ENCODE measurements at regions not wholly inside any gene's neighbourhood (a gene's known extent, or its start where the extent isn't known, plus 50 kb on each side); places are given as distances from the start of the nearest gene placed in this dataset.

- Histone ChIP-seq H3K9me3 (ENCODE audit: low read length) (no peaks in the 10 kb centered on the region), H3K4me1 (ENCODE audit: insufficient read depth, low read length) (no peaks in the 10 kb centered on the region), H3K4me2 (ENCODE audit: low read depth, low read length) (no peak overlapping the region), H3K36me3 (replicated peaks in 1 of 2; ENCODE audit: control insufficient read depth in 1 of 2, insufficient read depth in 2 of 2, low read length in 2 of 2) (no peaks in the 10 kb centered on the region), H3K9ac (ENCODE audit: insufficient read depth, low read depth, low read length) (no peak overlapping the region), H4K20me1 (ENCODE audit: insufficient read depth, low read length) (no peaks in the 10 kb centered on the region), H3K4me3 (replicated peaks in 1 of 3; ENCODE audit: insufficient read depth in 1 of 3, low read depth in 2 of 3, low read length in 3 of 3) (no peak overlapping the region), H2AFZ (ENCODE audit: low read length) (no peak overlapping the region), H3K79me2 (ENCODE audit: insufficient read depth, low read length) (no peaks in the 10 kb centered on the region), H3K27ac (ENCODE audit: extremely low read length, insufficient read depth, low read length) (no peak overlapping the region), H3K27me3 (ENCODE audit: control insufficient read depth in 1 of 2, insufficient read depth in 2 of 2, low read length in 2 of 2) (no peaks in the 10 kb centered on the region; a peak in 1 of 5 replicates)
- in situ Hi-C loops (cut with HindIII; ENCODE audit: extremely low pct_ligation_motif_present, low pct_unique_long_range_greater_than_20kb) (no loop called here), intact Hi-C loops (cut with micrococcal nuclease; ENCODE audit: unreplicated experiment) (no loop called here)
- ATAC-seq (no peak), FAIRE-seq (no peak), DNase-seq (ENCODE audit: low spot score) (no peak)
- 0% methylated on average over 1 of the region's 1 CpG for WGBS (ENCODE audit: low lambda C conversion rate)
- TF ChIP-seq ZNF317 (CRISPR knock-in tag; IDR thresholded peaks at IDR 0.05) (no peak), POLR2AphosphoS5 (IDR thresholded peaks at IDR 0.05; ENCODE audit: low read depth, low read length) (no peak), ZNF740 (CRISPR knock-in tag; IDR thresholded peaks at IDR 0.05) (no peak), TCF7L2 (IDR thresholded peaks at IDR 0.05; ENCODE audit: low read depth, low read length) (no peak), THAP9 (CRISPR knock-in tag; IDR thresholded peaks at IDR 0.05; ENCODE audit: borderline replicate concordance) (no peak), SAFB2 (CRISPR knock-in tag; IDR thresholded peaks at IDR 0.05; ENCODE audit: borderline replicate concordance, low read depth) (no peak), ZNF20 (CRISPR knock-in tag; IDR thresholded peaks at IDR 0.05) (no peak)
- TF ChIP-seq, protein P1, sequence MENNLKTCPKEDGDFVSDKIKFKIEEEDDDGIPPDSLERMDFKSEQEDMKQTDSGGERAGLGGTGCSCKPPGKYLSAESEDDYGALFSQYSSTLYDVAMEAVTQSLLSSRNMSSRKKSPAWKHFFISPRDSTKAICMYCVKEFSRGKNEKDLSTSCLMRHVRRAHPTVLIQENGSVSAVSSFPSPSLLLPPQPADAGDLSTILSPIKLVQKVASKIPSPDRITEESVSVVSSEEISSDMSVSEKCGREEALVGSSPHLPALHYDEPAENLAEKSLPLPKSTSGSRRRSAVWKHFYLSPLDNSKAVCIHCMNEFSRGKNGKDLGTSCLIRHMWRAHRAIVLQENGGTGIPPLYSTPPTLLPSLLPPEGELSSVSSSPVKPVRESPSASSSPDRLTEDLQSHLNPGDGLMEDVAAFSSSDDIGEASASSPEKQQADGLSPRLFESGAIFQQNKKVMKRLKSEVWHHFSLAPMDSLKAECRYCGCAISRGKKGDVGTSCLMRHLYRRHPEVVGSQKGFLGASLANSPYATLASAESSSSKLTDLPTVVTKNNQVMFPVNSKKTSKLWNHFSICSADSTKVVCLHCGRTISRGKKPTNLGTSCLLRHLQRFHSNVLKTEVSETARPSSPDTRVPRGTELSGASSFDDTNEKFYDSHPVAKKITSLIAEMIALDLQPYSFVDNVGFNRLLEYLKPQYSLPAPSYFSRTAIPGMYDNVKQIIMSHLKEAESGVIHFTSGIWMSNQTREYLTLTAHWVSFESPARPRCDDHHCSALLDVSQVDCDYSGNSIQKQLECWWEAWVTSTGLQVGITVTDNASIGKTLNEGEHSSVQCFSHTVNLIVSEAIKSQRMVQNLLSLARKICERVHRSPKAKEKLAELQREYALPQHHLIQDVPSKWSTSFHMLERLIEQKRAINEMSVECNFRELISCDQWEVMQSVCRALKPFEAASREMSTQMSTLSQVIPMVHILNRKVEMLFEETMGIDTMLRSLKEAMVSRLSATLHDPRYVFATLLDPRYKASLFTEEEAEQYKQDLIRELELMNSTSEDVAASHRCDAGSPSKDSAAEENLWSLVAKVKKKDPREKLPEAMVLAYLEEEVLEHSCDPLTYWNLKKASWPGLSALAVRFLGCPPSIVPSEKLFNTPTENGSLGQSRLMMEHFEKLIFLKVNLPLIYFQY (CRISPR knock-in tag; IDR thresholded peaks at IDR 0.05; ENCODE audit: borderline replicate concordance), result no peak
- TF ChIP-seq, protein P2, sequence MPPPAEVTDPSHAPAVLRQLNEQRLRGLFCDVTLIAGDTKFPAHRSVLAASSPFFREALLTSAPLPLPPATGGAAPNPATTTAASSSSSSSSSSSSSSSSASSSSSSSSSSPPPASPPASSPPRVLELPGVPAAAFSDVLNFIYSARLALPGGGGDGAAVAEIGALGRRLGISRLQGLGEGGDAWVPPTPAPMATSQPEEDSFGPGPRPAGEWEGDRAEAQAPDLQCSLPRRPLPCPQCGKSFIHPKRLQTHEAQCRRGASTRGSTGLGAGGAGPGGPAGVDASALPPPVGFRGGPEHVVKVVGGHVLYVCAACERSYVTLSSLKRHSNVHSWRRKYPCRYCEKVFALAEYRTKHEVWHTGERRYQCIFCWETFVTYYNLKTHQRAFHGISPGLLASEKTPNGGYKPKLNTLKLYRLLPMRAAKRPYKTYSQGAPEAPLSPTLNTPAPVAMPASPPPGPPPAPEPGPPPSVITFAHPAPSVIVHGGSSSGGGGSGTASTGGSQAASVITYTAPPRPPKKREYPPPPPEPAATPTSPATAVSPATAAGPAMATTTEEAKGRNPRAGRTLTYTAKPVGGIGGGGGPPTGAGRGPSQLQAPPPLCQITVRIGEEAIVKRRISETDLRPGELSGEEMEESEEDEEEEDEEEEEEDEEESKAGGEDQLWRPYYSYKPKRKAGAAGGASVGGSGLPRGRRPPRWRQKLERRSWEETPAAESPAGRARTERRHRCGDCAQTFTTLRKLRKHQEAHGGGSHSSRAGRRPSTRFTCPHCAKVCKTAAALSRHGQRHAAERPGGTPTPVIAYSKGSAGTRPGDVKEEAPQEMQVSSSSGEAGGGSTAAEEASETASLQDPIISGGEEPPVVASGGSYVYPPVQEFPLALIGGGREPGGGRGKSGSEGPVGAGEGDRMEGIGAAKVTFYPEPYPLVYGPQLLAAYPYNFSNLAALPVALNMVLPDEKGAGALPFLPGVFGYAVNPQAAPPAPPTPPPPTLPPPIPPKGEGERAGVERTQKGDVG (CRISPR knock-in tag; IDR thresholded peaks at IDR 0.05; ENCODE audit: borderline replicate concordance), result no peak
- BruUV-seq (replicated peaks), result no TSS peak
- CTCF ChIA-PET (ENCODE audit: low intra/inter-chr PET ratio, low total read pairs), result no interaction called here
- POLR2A ChIA-PET, result no interaction called here
Measured at GRCh38 chr6:14635195-14635594, 517.6 kb downstream of the CD83 start.

All from HepG2 (cell line).